ENCODE measurements at regions not wholly inside any gene's neighbourhood (a gene's known extent, or its start where the extent isn't known, plus 50 kb on each side); places are given as distances from the start of the nearest gene placed in this dataset.

DNA sequence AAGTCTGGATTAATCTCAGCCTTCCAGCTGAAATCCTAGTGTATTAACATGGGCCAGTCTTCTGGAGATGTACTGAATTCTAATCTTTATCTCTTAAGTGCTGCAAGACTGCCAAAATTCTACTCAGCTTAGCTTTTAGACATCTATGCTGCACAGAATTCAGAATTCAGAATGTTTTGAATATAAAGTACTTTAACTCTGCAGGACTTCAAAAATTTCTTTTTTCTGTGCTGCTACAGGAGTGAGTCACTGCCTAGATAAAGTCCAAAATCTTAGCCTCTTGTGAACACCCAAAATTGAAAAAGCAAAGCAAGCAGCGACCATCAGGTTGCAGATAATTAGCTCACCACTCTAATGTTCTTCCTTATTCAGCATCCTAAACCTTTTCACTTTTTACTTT is 1092.6 kb upstream of the PCDH10 start:
- ATAC-seq (no peak), DNase-seq (no peak)
- CTCF ChIA-PET = no interaction called here
- Histone ChIP-seq H3K36me3 (ENCODE audit: low read depth, low read length) (no peaks in the 10 kb centered on the region), H3K4me3 (ENCODE audit: low read length) (no peak overlapping the region), H3F3A (ENCODE audit: low read length, unreplicated experiment) (no peaks in the 10 kb centered on the region), H3K27ac (ENCODE audit: low read length) (no peak overlapping the region), H3K4me2 (ENCODE audit: low read length) (no peak overlapping the region), H4K20me1 (ENCODE audit: low read length) (no peaks in the 10 kb centered on the region), H3K27me3 (ENCODE audit: low read length) (no peaks in the 10 kb centered on the region), H3K9me2 (replicated peaks; ENCODE audit: low read length) (no peaks in the 10 kb centered on the region), H3K9me3 (ENCODE audit: low read length) (no peaks in the 10 kb centered on the region), H2AFZ (ENCODE audit: low read length) (no peak overlapping the region), H3K4me1 (ENCODE audit: insufficient read depth, low read length) (no peaks in the 10 kb centered on the region), H3K9ac (ENCODE audit: low read length) (no peak overlapping the region), H3K79me2 (ENCODE audit: low read length) (no peaks in the 10 kb centered on the region)
- no TSS peak for BruUV-seq (replicated peaks)
- POLR2A ChIA-PET (ENCODE audit: unreplicated experiment) = no interaction called here
- intact Hi-C loops (cut with micrococcal nuclease) = no loop called here
- TF ChIP-seq, protein P1, sequence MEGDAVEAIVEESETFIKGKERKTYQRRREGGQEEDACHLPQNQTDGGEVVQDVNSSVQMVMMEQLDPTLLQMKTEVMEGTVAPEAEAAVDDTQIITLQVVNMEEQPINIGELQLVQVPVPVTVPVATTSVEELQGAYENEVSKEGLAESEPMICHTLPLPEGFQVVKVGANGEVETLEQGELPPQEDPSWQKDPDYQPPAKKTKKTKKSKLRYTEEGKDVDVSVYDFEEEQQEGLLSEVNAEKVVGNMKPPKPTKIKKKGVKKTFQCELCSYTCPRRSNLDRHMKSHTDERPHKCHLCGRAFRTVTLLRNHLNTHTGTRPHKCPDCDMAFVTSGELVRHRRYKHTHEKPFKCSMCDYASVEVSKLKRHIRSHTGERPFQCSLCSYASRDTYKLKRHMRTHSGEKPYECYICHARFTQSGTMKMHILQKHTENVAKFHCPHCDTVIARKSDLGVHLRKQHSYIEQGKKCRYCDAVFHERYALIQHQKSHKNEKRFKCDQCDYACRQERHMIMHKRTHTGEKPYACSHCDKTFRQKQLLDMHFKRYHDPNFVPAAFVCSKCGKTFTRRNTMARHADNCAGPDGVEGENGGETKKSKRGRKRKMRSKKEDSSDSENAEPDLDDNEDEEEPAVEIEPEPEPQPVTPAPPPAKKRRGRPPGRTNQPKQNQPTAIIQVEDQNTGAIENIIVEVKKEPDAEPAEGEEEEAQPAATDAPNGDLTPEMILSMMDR (conservative IDR thresholded peaks at IDR 0.05; ENCODE audit: low read depth, low read length) = no peak
- TF ChIP-seq EZH2 (IDR thresholded peaks at IDR 0.05; ENCODE audit: low read length, unreplicated experiment) = no peak
- no peak for TF ChIP-seq EZH2phosphoT487 (IDR thresholded peaks at IDR 0.05; ENCODE audit: borderline replicate concordance, low read length)

DNA sequence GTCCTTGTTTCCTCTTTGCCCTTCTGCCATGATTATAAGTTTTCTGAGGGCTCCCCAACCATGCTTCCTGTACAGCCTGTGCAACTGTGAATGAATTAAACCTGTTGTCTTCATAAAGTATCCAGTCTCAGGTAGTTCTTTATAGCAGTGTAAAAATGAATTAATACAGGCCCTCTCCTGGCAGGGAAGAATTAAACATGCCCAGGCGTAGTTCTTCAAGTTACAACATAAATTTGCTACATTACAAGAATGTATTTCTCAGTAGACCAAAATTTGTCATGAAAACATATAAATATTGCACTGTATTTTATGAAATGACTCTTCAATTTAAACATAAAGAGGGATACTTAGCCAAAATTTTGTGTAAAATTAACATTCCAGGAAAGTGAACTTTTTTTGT is 1089.9 kb upstream of the PCDH10 start:
- Histone ChIP-seq H3K27ac (ENCODE audit: low read length) (no peak overlapping the region), H2AFZ (ENCODE audit: low read length) (no peak overlapping the region), H3K4me1 (ENCODE audit: insufficient read depth, low read length) (no peaks in the 10 kb centered on the region), H3K79me2 (ENCODE audit: low read length) (no peaks in the 10 kb centered on the region), H3K9me3 (ENCODE audit: low read length) (no peaks in the 10 kb centered on the region), H4K20me1 (ENCODE audit: low read length) (no peaks in the 10 kb centered on the region), H3K27me3 (ENCODE audit: low read length) (no peaks in the 10 kb centered on the region), H3K9me2 (replicated peaks; ENCODE audit: low read length) (no peaks in the 10 kb centered on the region), H3F3A (ENCODE audit: low read length, unreplicated experiment) (no peaks in the 10 kb centered on the region), H3K4me2 (ENCODE audit: low read length) (no peak overlapping the region), H3K36me3 (ENCODE audit: low read depth, low read length) (no peaks in the 10 kb centered on the region), H3K9ac (ENCODE audit: low read length) (no peak overlapping the region), H3K4me3 (ENCODE audit: low read length) (no peak overlapping the region)
- ATAC-seq (no peak), DNase-seq (no peak)
- no TSS peak for BruUV-seq (replicated peaks)
- intact Hi-C loops (cut with micrococcal nuclease) = no loop called here
- TF ChIP-seq EZH2phosphoT487 (IDR thresholded peaks at IDR 0.05; ENCODE audit: borderline replicate concordance, low read length) = no peak
- no peak for TF ChIP-seq EZH2 (IDR thresholded peaks at IDR 0.05; ENCODE audit: low read length, unreplicated experiment)
- TF ChIP-seq, protein P1 (conservative IDR thresholded peaks at IDR 0.05; ENCODE audit: low read depth, low read length) = no peak
- CTCF ChIA-PET = no interaction called here
- POLR2A ChIA-PET (ENCODE audit: unreplicated experiment) = no interaction called here

DNA sequence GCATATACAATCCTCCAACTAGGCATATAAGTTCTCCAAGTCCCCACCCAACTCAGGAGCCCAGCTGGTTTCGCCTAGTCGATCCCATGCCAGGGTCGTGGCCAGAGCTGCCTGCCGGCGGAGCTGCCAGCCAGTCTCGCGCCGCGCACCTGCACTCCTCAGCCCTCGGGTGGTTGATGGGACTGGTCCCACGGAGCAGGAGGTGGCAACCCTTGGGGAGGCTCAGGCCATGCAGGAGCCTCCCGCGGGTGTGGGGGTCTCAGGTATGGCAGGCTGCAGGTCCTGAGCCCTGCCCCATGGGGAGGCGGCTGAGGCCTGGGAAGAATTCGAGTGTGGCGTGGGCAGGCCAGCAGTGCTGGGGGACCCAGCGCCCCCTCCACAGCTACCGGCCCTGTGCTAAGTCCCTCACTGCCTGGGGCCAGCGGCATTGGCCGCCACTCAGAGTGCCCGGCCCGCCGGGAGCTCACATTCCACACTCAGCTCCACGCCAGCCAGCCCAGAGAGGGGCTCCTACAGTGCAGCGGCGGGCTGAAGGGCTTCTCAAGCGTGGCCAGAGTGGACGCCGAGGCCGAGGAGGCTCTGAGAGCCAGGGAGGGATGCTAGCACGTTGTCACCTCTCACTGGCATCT is 1086.4 kb upstream of the PCDH10 start:
- Histone ChIP-seq H3K36me3 (ENCODE audit: low read depth, low read length) (no peaks in the 10 kb centered on the region), H3K79me2 (ENCODE audit: low read length) (no peaks in the 10 kb centered on the region), H3K9me2 (replicated peaks; ENCODE audit: low read length) (no peaks in the 10 kb centered on the region), H2AFZ (ENCODE audit: low read length) (no peak overlapping the region), H3K27ac (ENCODE audit: low read length) (no peak overlapping the region), H3K4me1 (ENCODE audit: insufficient read depth, low read length) (peaks cover 14% of the 10 kb centered on the region), H3K27me3 (ENCODE audit: low read length) (no peaks in the 10 kb centered on the region), H3F3A (ENCODE audit: low read length, unreplicated experiment) (no peaks in the 10 kb centered on the region), H3K9me3 (ENCODE audit: low read length) (no peaks in the 10 kb centered on the region), H4K20me1 (ENCODE audit: low read length) (no peaks in the 10 kb centered on the region), H3K4me3 (ENCODE audit: low read length) (no peak overlapping the region), H3K4me2 (ENCODE audit: low read length) (no peak overlapping the region), H3K9ac (ENCODE audit: low read length) (no peak overlapping the region)
- ATAC-seq (no peak), DNase-seq (no peak)
- ChIA-PET POLR2A (ENCODE audit: unreplicated experiment) (no interaction called here), CTCF (no interaction called here)
- TF ChIP-seq EZH2phosphoT487 (IDR thresholded peaks at IDR 0.05; ENCODE audit: borderline replicate concordance, low read length) = no peak
- TF ChIP-seq, protein P1 (conservative IDR thresholded peaks at IDR 0.05; ENCODE audit: low read depth, low read length) = no peak
- TF ChIP-seq EZH2 (IDR thresholded peaks at IDR 0.05; ENCODE audit: low read length, unreplicated experiment) = no peak
- intact Hi-C loops (cut with micrococcal nuclease) = no loop called here
- BruUV-seq (replicated peaks) = no TSS peak
